Neural progenitor cell (in vitro differentiated cells): ENCODE measurements at regions not wholly inside any gene's neighbourhood (a gene's known extent, or its start where the extent isn't known, plus 50 kb on each side); places are given as distances from the start of the nearest gene placed in this dataset.

Experiments
- EZH2 ChIP-seq: fragments of 200-600 bp; sonication (generic); IDR thresholded peaks from 2 replicates; pipeline ENCODE4 v1.6.1; 2017; ENCODE audit warnings: antibody characterized with exemption, mild to moderate bottlenecking, moderate library complexity
- TF ChIP-seq, protein P1 (sequence below): fragments of 200-600 bp; sonication (generic); IDR thresholded peaks from 2 replicates; pipeline ENCODE4 v1.5.1; 2017; ENCODE audit warnings: antibody characterized with exemption, mild to moderate bottlenecking

DNA sequence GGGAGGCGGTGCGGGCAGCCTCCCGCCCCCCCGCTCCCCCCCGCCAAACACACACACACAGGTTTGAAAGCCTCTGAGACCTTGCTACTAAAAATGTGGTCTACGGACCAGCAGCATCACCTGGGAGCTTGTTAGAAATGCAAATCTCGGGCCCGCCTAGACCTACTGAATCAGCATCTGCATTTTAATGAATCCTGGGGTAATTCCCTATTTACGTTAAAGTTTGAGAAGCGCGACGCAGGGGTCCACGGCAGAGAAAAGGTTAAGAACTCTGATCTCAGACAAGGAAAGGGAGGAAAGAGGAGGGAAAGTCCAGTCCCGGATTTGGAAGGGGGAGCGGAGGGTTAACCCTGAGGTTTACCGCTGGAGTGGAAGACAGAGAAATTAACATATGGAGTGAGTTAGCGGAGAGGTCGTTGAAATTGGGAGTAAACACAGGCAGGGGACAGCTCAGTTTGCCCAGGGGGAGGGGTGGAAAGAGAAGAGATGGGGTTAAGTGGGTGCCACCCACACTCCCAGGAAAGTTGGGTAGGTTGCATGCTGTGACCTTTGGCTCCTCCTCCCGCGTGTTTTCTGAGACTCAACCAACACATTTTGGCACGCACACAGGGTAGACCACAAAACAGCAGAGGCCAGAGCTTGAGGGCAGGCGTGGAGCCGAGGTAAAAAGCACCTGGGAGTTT lies 483.6 kb downstream of the BCOR start:
- TF ChIP-seq, protein P1, sequence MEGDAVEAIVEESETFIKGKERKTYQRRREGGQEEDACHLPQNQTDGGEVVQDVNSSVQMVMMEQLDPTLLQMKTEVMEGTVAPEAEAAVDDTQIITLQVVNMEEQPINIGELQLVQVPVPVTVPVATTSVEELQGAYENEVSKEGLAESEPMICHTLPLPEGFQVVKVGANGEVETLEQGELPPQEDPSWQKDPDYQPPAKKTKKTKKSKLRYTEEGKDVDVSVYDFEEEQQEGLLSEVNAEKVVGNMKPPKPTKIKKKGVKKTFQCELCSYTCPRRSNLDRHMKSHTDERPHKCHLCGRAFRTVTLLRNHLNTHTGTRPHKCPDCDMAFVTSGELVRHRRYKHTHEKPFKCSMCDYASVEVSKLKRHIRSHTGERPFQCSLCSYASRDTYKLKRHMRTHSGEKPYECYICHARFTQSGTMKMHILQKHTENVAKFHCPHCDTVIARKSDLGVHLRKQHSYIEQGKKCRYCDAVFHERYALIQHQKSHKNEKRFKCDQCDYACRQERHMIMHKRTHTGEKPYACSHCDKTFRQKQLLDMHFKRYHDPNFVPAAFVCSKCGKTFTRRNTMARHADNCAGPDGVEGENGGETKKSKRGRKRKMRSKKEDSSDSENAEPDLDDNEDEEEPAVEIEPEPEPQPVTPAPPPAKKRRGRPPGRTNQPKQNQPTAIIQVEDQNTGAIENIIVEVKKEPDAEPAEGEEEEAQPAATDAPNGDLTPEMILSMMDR: no peak
- no peak for TF ChIP-seq EZH2
